ENCODE measurements at regions not wholly inside any gene's neighbourhood (a gene's known extent, or its start where the extent isn't known, plus 50 kb on each side); places are given as distances from the start of the nearest gene placed in this dataset.

DNA sequence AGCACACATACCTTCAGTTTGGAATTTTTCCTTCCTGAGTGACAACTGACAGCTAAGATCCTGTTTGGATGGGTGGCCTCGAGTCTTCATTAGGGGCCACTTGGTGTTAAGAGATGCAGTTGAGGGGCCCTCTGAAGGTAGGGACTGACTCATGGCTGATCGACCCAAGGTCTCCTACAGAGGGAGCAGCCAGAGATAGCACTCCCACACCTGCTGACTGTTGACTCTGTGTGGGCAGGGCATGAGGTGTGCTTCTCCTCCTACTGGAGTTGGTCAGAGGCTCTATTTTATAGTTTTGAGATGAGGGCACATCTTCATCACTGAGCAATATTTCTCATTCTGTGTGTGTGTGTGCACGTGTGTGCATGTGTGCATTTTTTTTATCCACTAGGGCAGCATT, 378.8 kb upstream of the PODXL start:
- TF ChIP-seq, protein P1, sequence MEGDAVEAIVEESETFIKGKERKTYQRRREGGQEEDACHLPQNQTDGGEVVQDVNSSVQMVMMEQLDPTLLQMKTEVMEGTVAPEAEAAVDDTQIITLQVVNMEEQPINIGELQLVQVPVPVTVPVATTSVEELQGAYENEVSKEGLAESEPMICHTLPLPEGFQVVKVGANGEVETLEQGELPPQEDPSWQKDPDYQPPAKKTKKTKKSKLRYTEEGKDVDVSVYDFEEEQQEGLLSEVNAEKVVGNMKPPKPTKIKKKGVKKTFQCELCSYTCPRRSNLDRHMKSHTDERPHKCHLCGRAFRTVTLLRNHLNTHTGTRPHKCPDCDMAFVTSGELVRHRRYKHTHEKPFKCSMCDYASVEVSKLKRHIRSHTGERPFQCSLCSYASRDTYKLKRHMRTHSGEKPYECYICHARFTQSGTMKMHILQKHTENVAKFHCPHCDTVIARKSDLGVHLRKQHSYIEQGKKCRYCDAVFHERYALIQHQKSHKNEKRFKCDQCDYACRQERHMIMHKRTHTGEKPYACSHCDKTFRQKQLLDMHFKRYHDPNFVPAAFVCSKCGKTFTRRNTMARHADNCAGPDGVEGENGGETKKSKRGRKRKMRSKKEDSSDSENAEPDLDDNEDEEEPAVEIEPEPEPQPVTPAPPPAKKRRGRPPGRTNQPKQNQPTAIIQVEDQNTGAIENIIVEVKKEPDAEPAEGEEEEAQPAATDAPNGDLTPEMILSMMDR (IDR thresholded peaks at IDR 0.05; ENCODE audit: low read depth, low read length), result no peak
- no peak for TF ChIP-seq EZH2phosphoT487 (IDR thresholded peaks at IDR 0.05; ENCODE audit: low read depth)

Measured in OCI-LY3 (cell line).